C4-2B (cell line): ENCODE measurements at regions not wholly inside any gene's neighbourhood (a gene's known extent, or its start where the extent isn't known, plus 50 kb on each side); places are given as distances from the start of the nearest gene placed in this dataset.
"Not testable (repeated sequence)": the region's sequence is repeated elsewhere in the genome, so short reads cannot be mapped to it uniquely, and the experiment has no call there.

ENCODE experiments used
- H3K27ac ChIP-seq: fragments of 450-650 bp; 2 replicates; pipeline ENCODE4 v1.5.1; 2017
- CTCF ChIP-seq: fragments of 450-650 bp; conservative IDR thresholded peaks from 2 replicates; pipeline ENCODE4 v1.5.1; 2017; ENCODE audit warnings: mild to moderate bottlenecking
- ZFX ChIP-seq: fragments of 450-650 bp; IDR thresholded peaks from 2 replicates; pipeline ENCODE4 v1.6.1; 2017

- no peak for TF ChIP-seq ZFX
- TF ChIP-seq CTCF = no peak
- no peak overlapping the region for H3K27ac ChIP-seq
These were observed 1655.3 kb upstream of the FLRT2 start for GRCh38 chr14:83874662-83875061.

GRCh38 chr14:83883732-83884131, 1646.2 kb upstream of the FLRT2 start:
- H3K27ac ChIP-seq = no peak overlapping the region
- TF ChIP-seq ZFX (no peak), CTCF (no peak)

DNA sequence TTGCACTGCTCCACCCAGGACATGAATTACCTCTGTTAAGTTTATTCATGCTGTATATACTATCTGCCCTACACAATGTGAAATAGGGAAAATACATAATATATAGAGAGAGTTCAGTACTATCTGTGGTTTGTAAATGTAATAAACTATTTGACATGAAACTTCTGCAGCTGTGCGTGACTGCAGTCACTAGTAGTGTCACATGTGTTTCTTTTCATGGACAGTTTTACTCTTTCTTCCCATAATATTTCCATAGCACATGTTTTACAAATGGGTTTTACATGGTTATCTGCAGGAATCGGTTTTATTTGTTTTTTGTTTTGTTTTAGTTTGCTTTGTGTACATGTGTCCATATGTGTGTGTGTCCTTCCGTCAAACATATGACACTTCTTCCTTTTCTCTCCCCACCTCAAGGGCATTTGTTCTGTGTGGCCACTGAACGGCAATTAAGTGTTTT, 1644.1 kb upstream of the FLRT2 start:
- TF ChIP-seq CTCF = no peak
- no peak for TF ChIP-seq ZFX
- no peak overlapping the region for H3K27ac ChIP-seq

- TF ChIP-seq CTCF = no peak
- no peak for TF ChIP-seq ZFX
- H3K27ac ChIP-seq = no peak overlapping the region
These were observed 1642.1 kb upstream of the FLRT2 start for GRCh38 chr14:83887866-83888265.

DNA sequence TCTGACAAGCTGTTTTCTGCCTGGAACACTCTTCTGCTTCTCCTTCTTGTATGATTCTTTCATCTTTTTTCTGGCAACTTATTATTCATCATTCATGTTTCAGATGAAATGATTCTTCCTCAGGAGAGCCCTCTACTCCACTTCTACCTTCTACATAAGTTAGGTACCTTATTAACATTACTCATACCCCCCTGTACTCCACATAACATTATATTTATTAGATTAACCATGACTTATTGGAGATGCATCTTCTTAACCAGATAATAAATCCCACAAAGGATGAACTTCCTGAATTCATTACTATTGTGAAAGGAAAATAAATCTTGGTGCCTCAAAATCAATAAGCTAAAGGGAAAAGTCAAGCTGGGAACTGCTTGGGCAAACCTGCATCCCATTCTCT, 1636.5 kb upstream of the FLRT2 start:
- no peak overlapping the region for H3K27ac ChIP-seq
- TF ChIP-seq CTCF (no peak), ZFX (no peak)

- no peak overlapping the region for H3K27ac ChIP-seq
- TF ChIP-seq CTCF (no peak), ZFX (no peak)
These were observed 1635.4 kb upstream of the FLRT2 start for GRCh38 chr14:83894568-83894967.

DNA sequence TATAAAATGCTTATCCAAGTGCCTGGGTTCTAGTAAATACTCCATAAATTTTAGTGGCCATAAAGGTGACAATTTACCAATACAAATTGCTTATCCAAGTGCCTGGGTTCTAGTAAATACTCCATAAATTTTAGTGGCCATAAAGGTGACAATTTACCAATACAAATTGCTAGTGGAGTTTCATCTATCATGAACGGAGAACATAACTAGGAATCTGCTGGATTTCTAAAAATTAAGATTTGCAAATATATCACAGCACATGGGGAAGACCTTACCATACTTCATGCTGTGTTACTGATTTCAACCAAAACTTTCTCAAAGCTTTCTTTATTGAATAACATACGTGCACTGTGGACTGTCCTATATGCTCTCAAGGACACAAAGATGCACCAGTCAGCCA, 1631.4 kb upstream of the FLRT2 start:
- H3K27ac ChIP-seq = not testable (repeated sequence)

DNA sequence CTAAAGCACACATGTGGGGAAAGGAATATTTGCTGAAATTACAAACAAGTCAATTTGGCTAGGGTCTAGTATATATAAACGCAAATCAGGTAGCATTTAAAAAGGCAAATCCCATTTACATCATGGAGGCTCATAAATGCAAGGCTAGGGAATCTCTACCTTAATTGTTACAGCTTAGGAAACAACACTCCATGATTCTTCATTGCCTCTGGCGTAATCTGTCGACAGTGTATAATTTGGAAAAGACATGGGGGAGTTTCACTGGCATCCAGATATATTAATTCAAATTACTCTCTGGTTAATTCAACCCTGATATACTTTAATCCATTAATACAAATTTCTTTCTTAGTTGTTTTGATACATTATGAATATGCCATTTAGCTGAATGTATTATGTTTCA, 1630.2 kb upstream of the FLRT2 start:
- no peak overlapping the region for H3K27ac ChIP-seq
- TF ChIP-seq CTCF = no peak
- TF ChIP-seq ZFX = no peak
